A673 (cell line): ENCODE measurements at regions not wholly inside any gene's neighbourhood (a gene's known extent, or its start where the extent isn't known, plus 50 kb on each side); places are given as distances from the start of the nearest gene placed in this dataset.

Experiments
- BruUV-seq: library from RNA; stranded (reverse); fragments of 400-500 nt; replicated peaks from 2 replicates; lab custom pipeline; 2021; lab: Mats Ljungman, UMichigan
- CTCF ChIA-PET: fragments of 300-600 bp; sonication (Branson Sonifier 250); formaldehyde crosslinking; loops from one replicate; lab custom pipeline; 2022; ENCODE audit warnings: antibody characterized with exemption; lab: Charles Lee
- POLR2A ChIA-PET: fragments of 300-600 bp; sonication (Branson Sonifier 250); formaldehyde crosslinking; loops from one replicate; lab custom pipeline; 2022; ENCODE audit warnings: antibody characterized with exemption; ENCODE audit not compliant: low non-redundant PET; lab: Charles Lee
- DNase-seq: peaks from one replicate; pipeline ENCODE4 v3.0.0-alpha.2; 2015; ENCODE audit warnings: low spot score
- H3K27ac ChIP-seq: fragments of 200-600 bp; sonication (generic); 2 replicates; pipeline ENCODE4 v1.5.1; 2016; ENCODE audit warnings: mixed run types, low read depth, mild to moderate bottlenecking, mixed read lengths, antibody characterized with exemption, low read length; ENCODE audit not compliant: poor library complexity, severe bottlenecking
- H3K27me3 ChIP-seq: fragments of 200-600 bp; sonication (generic); replicated peaks from 2 replicates; pipeline ENCODE4 v1.6.1; 2017; ENCODE audit warnings: mixed run types, low read depth, mild to moderate bottlenecking, mixed read lengths, antibody characterized with exemption, low read length; ENCODE audit not compliant: insufficient read depth, poor library complexity
- H3K36me3 ChIP-seq: fragments of 200-600 bp; sonication (generic); 2 replicates; pipeline ENCODE4 v1.6.1; 2016; ENCODE audit warnings: mixed run types, mild to moderate bottlenecking, mixed read lengths, antibody characterized with exemption, low read length; ENCODE audit not compliant: insufficient read depth, poor library complexity, severe bottlenecking
- H3K4me1 ChIP-seq: fragments of 200-600 bp; sonication (generic); 2 replicates; pipeline ENCODE4 v1.6.1; 2017; ENCODE audit warnings: mixed run types, mild to moderate bottlenecking, mixed read lengths, antibody characterized with exemption, low read length; ENCODE audit not compliant: insufficient read depth, poor library complexity, severe bottlenecking
- H3K4me3 ChIP-seq: fragments of 200-600 bp; sonication (generic); 2 replicates; pipeline ENCODE4 v1.5.1; 2016; ENCODE audit warnings: low read depth, mixed run types, mild to moderate bottlenecking, mixed read lengths, low read length; ENCODE audit not compliant: poor library complexity, severe bottlenecking
- H3K9me3 ChIP-seq: fragments of 200-600 bp; sonication (generic); 2 replicates; pipeline ENCODE4 v1.6.1; 2016; ENCODE audit warnings: mixed run types, low read depth, mild to moderate bottlenecking, mixed read lengths, antibody characterized with exemption, low read length; ENCODE audit not compliant: poor library complexity, severe bottlenecking
- EZH2 ChIP-seq: fragments of 200-600 bp; sonication (generic); IDR thresholded peaks from 2 replicates; pipeline ENCODE4 v1.6.1; 2017; ENCODE audit warnings: borderline replicate concordance, low read depth, mild to moderate bottlenecking, mixed read lengths, antibody characterized with exemption, low read length; ENCODE audit not compliant: poor library complexity, severe bottlenecking
- intact Hi-C: fragments of 100-400 bp; cut with micrococcal nuclease; formaldehyde crosslinking; loops from one replicate; pipeline ENCODE4 v1.10.0; 2022; ENCODE audit not compliant: unreplicated experiment
- TF ChIP-seq, protein P1 (sequence below): fragments of 300-800, 200-600 bp; sonication (generic); conservative IDR thresholded peaks from 2 replicates; pipeline ENCODE4 v1.5.1; 2017; ENCODE audit warnings: low read depth, mild to moderate bottlenecking, antibody characterized with exemption, low read length, moderate library complexity, mixed read lengths

- BruUV-seq: no TSS peak
- Histone ChIP-seq H3K27me3 (peaks cover 30% of the 10 kb centered on the region), H3K36me3 (no peaks in the 10 kb centered on the region), H3K4me1 (no peaks in the 10 kb centered on the region), H3K4me3 (no peak overlapping the region), H3K9me3 (no peaks in the 10 kb centered on the region), H3K27ac (no peak overlapping the region)
- DNase-seq: no peak
- TF ChIP-seq, protein P1, sequence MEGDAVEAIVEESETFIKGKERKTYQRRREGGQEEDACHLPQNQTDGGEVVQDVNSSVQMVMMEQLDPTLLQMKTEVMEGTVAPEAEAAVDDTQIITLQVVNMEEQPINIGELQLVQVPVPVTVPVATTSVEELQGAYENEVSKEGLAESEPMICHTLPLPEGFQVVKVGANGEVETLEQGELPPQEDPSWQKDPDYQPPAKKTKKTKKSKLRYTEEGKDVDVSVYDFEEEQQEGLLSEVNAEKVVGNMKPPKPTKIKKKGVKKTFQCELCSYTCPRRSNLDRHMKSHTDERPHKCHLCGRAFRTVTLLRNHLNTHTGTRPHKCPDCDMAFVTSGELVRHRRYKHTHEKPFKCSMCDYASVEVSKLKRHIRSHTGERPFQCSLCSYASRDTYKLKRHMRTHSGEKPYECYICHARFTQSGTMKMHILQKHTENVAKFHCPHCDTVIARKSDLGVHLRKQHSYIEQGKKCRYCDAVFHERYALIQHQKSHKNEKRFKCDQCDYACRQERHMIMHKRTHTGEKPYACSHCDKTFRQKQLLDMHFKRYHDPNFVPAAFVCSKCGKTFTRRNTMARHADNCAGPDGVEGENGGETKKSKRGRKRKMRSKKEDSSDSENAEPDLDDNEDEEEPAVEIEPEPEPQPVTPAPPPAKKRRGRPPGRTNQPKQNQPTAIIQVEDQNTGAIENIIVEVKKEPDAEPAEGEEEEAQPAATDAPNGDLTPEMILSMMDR: no peak
- no peak for TF ChIP-seq EZH2
- intact Hi-C loops: loop anchor here (5.0 kb wide), 1 partner anchor 41 kb away; no protein-coding TSS in a partner anchor
- ChIA-PET POLR2A (no interaction called here), CTCF (no interaction called here)
Measured at GRCh38 chr18:24593401-24593800, 133.0 kb downstream of the HRH4 start.

DNA sequence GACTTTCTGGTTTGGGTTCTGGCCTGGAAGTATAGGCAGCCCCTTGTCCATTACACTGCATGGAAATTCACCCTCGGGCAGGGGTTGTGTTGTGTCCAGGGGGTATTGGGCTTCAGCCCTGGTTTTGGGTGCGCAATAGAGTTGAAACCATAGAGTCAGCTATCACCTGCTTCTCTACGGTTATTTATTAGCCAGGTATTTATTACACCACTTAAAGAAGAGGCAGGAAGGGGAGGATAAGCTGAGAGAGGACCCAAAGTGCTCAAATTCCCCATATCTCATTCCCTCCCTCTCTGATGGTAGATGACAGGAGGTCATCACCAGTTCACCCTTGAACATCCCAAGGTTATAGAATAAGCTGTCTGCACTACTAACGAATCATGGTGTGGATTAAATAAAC, 133.4 kb downstream of the HRH4 start:
- BruUV-seq: no TSS peak
- Histone ChIP-seq H3K4me1 (no peaks in the 10 kb centered on the region), H3K27me3 (peaks cover 34% of the 10 kb centered on the region), H3K4me3 (no peak overlapping the region), H3K27ac (no peak overlapping the region), H3K9me3 (no peaks in the 10 kb centered on the region), H3K36me3 (no peaks in the 10 kb centered on the region)
- POLR2A ChIA-PET: no interaction called here
- CTCF ChIA-PET: no interaction called here
- intact Hi-C loops: loop anchor here (5.0 kb wide), 1 partner anchor 42 kb away; no protein-coding TSS in a partner anchor
- TF ChIP-seq, protein P1: no peak
- no peak for TF ChIP-seq EZH2
- no peak for DNase-seq

GRCh38 chr18:24595561-24596031, 135.2 kb downstream of the HRH4 start:
- DNase-seq: no peak
- intact Hi-C loops: loop anchor here (5.0 kb wide), 2 partner anchors 108 to 1302 kb away; no protein-coding TSS in a partner anchor
- BruUV-seq: no TSS peak
- no peak overlapping the region for H3K4me3 ChIP-seq
- ChIA-PET CTCF (no interaction called here), POLR2A (no interaction called here)
- no peak for TF ChIP-seq EZH2
- TF ChIP-seq, protein P1: no peak
- H3K4me1 ChIP-seq: no peaks in the 10 kb centered on the region
- H3K27ac ChIP-seq: no peak overlapping the region
- no peaks in the 10 kb centered on the region for H3K9me3 ChIP-seq
- H3K27me3 ChIP-seq: peaks cover 36% of the 10 kb centered on the region
- H3K36me3 ChIP-seq: no peaks in the 10 kb centered on the region
